ENCODE measurements at regions not wholly inside any gene's neighbourhood (a gene's known extent, or its start where the extent isn't known, plus 50 kb on each side); places are given as distances from the start of the nearest gene placed in this dataset.
A peak's percentile ranks its signal among the peaks of the same experiment; 100 is the strongest.
"Not testable (repeated sequence)": the region's sequence is repeated elsewhere in the genome, so short reads cannot be mapped to it uniquely, and the experiment has no call there.

GRCh38 chr6:53446151-53446550 is 97.4 kb upstream of the ELOVL5 start:
- no peak for DNase-seq

GRCh38 chr6:53441761-53442160 is 93.0 kb upstream of the ELOVL5 start:
- DNase-seq: no peak

GRCh38 chr6:53441035-53441493 is 92.3 kb upstream of the ELOVL5 start:
- no peak for DNase-seq

GRCh38 chr6:53440336-53440945 is 91.7 kb upstream of the ELOVL5 start:
- no peak for DNase-seq

GRCh38 chr6:53439556-53439955 is 90.8 kb upstream of the ELOVL5 start:
- DNase-seq: no peak

GRCh38 chr6:53437557-53438202 is 88.9 kb upstream of the ELOVL5 start:
- DNase-seq: peak; percentile 99

- no peak for DNase-seq
Measured at GRCh38 chr6:53436526-53437303, 88.0 kb upstream of the ELOVL5 start.

- no peak for DNase-seq
Measured at GRCh38 chr6:53433951-53434285, 85.2 kb upstream of the ELOVL5 start.

GRCh38 chr6:53433261-53433950 is 84.7 kb upstream of the ELOVL5 start:
- peak; percentile 63 for DNase-seq

GRCh38 chr6:53432318-53433161 is 83.8 kb upstream of the ELOVL5 start:
- DNase-seq: peak; percentile 99

GRCh38 chr6:53431704-53432103 is 83.0 kb upstream of the ELOVL5 start:
- peak; percentile 66 for DNase-seq

- DNase-seq: no peak
Measured at GRCh38 chr6:53429401-53429800, 80.7 kb upstream of the ELOVL5 start.

- no peak for DNase-seq
Measured at GRCh38 chr6:53428886-53429285, 80.1 kb upstream of the ELOVL5 start.

- DNase-seq: no peak
Measured at GRCh38 chr6:53426667-53427270, 78.0 kb upstream of the ELOVL5 start.

GRCh38 chr6:53426117-53426516 is 77.4 kb upstream of the ELOVL5 start:
- DNase-seq: no peak

GRCh38 chr6:53424976-53425718 is 76.4 kb upstream of the ELOVL5 start:
- no peak for DNase-seq

GRCh38 chr6:53424300-53424699 is 75.5 kb upstream of the ELOVL5 start:
- no peak for DNase-seq

GRCh38 chr6:53423560-53423959 is 74.8 kb upstream of the ELOVL5 start:
- not testable (repeated sequence) for DNase-seq

- DNase-seq: no peak
Measured at GRCh38 chr6:53419026-53419425, 70.3 kb upstream of the ELOVL5 start.

GRCh38 chr6:53418288-53418687 is 69.5 kb upstream of the ELOVL5 start:
- DNase-seq: no peak

GRCh38 chr6:53417141-53417540 is 68.4 kb upstream of the ELOVL5 start:
- DNase-seq: no peak

All from NCI-H510A treated with DMSO at 0.1 percent for 48 hours (cell line).